ENCODE measurements at regions not wholly inside any gene's neighbourhood (a gene's known extent, or its start where the extent isn't known, plus 50 kb on each side); places are given as distances from the start of the nearest gene placed in this dataset.

DNA sequence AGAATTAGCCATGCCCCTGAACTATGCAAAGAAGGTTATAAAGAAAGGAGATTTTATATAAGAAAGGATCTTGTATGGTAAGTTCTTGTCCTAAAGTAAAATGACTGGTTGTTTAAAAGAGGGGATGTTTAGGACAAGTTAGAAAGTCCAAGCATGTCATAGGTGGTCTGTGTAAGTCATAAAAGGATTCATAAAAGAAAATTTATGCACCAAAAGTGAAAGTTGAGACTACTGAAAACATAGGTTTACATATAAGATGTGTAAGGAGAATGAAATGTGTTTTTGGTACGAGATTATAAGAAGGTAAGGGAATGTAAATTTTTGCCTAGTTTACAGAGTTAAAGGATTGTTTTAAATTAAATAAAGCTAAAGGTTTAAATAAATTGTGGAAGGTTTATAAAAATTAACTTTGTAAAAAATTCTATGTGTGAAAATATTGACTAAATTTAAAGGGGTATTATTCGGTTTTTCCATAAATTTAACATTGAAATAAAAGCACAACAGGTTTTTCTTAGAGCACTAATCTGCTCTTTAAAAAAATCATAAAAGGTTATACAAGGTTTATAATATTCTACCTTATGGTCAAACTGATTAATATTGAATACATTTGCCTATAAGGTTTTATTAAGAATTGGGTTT, 93.6 kb upstream of the UST start:
- no peak for DNase-seq

DNA sequence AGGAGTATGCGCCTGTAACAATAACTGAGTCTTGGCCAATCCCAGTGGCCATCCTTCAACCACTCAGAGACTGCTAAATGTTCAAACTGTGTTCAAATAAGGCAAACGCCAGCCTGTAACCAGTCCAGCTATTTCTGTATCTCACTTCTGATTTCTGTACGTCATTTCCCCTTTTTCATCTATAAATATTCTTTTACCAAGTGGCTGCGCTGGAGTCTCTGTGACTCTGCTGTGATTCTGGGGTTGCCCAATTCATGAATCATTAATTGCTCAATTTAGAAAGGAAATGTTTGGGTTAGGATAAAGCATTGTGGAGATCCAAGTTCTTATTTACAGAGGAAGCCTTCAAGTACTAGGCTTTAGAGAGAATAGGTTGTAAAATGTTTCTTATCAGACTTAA, 89.8 kb upstream of the UST start:
- DNase-seq, result no peak

DNA sequence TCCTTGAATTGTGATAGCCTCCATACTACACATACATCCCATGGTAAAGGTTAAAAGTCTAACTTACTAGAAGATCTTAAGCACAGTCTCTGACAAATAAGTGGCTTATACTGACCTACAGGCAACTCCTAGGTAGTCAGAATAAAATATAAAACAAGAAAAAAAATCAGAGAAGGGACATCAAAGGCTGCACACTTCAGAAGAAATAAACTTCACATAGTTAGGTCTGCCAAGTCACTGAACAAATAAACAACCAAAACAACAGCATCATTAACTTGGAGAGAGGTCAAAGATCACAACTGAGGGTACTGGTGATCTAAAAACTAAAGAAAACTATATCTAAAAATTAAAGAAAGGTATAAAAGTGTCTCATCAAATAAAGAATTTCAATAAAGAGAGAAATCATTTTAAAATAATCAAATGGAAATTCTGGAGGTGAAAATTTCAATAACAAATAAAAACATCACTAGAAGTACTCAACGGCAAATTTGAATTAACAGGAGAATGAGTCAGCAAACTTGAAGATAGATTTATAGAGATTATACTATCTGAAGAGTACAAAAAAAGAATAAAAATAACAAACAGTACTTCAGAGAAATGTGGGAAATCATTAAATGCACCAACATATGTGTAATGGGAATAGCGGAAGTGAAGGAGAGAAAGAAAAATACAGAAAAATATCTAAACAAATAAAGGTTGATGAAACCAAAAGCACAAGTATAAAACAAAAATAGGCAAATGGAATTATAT, 88.0 kb upstream of the UST start:
- no peak for DNase-seq

DNA sequence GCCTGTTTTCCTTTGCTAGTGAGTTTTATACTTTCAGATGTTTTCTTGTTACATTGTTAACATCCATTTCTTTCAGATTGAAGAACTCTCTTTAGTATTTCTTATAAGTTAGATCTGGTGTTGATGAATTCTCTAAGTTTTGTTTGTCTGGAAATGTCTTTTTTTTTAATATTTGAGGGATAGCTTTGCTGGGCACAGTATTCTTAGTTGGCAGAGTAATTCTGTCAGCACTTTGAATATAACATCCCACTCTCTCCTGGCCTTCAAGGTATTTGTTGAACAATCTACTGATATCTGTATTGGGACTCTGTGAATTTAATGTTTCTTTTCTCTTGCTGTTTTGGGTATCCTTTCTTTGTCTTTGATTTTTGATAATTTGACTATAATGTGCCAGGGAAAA, 79.4 kb upstream of the UST start:
- no peak for DNase-seq

DNA sequence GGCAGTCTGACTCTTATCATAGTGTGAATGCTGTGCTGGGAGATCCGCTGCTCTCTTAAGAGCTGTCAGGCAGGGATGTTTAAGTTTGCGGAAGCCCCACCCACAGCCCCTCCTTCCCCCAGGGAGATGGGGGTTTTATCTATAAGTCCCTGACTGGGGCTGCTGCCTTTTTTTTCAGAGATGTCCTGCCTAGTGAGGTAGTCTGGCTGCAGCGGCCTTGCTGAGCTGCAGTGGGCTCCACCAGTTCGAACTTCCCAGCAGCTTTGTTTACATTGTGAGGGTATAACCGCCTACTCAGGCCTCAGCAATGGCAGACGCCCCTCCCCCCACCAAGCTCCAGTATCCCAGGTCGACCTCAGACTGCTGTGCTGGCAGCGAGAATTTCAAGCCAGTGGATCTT, 75.7 kb upstream of the UST start:
- no peak for DNase-seq

DNA sequence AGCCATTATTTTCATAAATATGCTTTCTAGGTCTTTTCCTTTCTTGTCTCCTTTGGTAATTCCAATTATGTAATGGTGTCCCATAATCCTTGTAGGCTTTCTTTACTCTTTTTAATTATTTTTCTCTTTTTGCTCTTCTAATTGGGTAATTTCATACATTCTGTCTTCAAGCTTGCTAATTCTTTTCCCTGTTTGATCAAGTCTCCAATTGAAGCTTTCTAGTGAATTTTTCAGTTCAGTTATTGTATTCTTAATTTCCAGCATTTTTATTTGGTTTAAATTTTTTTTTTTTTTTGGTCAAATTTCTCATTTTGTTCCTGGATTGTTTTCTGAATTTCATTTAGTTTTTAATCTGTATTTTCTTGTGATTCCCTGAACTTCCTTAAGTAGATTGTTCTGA, 74.9 kb upstream of the UST start:
- no peak for DNase-seq

DNA sequence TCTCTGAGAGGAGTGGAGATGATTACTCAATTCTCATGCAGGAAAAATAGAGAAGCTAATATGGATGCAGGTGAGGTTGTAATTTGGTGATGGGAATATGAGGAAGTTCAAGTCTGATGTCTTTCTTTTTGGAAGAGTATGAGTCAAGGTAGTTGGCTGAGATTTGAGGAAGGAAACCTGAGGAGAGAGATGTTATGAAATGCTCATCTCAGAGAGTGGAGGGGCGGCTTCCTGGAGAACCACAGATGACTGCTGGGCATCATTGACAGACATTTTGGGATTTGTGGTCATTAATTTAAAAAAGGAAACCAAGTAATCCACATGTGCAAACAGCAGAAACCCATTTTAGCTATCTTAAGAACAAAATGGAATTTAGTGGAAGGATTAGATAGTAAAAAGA, 72.5 kb upstream of the UST start:
- DNase-seq, result no peak

DNA sequence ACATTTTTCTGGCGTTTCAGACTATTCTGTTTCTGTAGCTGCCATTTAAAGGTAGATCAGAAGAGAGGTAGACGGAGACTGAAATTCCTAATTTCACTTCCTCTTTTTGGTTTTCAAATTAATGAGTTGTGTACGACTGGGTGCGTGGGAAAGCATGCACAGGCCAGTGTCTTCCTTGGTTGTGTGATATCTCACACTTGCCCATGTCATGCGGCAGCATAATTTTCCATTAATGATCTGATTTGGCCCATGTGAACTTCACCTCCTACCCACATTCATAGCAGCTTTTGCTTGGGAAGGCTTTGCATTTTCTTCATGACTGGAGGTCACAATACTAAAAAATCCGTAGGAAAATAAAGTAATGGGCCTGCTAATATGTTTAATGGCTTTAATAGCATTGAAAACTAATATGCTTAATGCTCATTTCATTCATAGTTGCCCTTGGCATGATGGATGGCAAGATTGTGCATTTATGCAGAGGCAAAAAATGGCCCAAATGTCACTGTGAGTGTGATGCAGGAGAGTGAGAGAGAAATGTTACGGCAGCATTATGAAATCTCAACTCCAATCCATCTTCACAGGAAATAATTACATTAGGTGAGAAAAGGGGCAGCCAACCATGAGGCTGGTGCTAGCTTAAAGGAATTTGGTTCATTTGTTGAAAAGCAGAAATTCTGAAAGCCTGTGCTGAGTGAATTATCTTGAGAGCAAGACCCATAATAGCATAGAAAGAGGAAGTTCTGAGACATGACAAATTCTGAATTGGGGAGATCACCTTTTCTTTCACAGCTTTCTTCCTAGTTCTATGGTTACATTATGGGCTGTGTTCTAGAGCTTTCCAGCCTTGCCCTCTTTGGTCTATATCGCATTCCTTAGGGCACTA, 69.0 kb upstream of the UST start:
- DNase-seq, result no peak

DNA sequence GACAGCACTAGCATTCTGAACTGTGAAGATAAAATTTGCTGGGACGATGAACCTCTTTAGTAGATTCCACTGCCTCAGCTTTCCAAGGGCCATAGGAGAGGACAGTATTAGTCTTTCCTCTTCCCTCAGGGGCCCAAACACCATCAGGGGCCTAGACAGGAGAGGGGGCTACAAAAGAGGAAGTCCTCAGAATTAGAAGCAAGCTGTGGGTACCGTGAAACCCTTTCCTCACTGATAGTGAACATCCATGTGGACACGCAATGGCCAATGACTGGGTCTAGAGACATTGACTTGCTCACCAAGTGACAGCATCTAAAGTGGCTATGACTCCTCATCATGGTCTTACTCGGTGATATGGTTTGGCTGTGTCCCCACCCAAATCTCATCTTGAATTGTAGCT, 68.1 kb upstream of the UST start:
- DNase-seq, result no peak

DNA sequence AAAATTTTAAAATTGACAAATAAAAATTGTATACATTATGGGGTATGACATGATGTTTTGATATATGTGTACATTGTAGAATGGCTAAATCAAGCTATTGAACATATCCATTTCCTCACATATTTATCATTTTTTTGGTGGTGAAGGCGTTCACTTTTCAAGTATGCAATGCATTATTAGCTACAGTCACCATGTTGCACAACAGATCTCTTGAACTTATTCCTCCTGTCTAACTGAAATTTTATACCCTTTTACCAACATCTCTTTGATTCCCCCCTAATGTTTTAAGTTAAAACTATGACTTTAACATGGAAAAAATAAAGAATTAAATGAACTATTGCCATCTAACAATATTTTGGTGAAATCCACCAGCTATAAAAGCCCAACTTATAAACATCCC, 65.2 kb upstream of the UST start:
- DNase-seq, result no peak

DNA sequence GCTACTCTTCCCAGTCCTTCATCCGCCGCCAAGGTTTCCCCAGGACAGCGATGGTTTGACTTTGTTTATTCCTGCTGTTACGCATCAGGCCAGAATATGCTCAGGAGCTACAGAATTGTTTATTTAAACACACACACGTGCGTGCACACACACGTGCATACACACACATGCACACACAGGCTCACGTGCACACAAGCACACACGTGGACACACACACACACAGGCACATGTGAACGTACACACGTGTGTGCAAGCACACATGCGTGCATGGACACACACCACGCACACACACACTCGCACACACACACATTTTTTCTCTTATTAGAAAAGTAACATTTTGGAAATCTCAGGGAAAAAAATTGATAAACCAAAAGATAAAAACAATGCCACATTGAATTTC, 64.6 kb upstream of the UST start:
- DNase-seq, result no peak

DNA sequence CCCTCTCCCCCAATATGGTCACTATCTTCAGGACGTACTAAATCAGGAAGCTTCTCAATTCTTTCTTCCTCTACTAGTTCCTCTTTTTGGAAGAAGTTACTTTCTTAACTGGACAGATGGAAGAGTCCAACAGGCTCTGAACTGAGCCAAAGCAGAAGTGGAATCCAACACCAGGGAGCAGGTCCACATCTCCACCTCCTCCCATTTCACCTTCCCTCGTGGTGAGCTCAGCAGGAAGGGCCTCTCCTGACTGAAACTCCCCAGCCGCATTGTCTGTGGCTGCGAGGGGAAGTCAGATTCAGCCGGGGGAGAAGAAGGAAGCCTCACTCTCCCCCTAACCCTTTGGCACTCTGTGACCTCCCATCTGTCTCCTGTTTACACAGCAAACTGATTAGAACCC, 63.8 kb upstream of the UST start:
- DNase-seq, result no peak

DNA sequence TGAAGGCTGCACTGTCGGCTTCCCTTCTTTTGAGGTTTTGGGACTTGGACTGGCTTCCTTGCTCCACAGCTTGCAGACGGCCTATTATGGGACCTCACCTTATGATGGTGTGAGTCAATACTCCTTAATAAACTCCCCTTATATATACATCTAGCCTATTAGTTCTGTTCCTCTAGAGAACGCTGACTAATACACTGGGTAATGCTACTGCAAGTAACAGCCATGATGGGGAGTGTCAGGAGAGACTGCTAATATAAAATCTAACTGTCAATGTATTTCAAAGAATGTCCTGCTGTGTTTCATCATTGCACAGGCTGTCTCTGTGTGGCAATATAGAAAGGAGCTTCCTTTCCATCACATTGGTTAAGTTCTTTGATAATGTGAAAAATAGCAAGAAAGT, 57.7 kb upstream of the UST start:
- DNase-seq, result no peak

DNA sequence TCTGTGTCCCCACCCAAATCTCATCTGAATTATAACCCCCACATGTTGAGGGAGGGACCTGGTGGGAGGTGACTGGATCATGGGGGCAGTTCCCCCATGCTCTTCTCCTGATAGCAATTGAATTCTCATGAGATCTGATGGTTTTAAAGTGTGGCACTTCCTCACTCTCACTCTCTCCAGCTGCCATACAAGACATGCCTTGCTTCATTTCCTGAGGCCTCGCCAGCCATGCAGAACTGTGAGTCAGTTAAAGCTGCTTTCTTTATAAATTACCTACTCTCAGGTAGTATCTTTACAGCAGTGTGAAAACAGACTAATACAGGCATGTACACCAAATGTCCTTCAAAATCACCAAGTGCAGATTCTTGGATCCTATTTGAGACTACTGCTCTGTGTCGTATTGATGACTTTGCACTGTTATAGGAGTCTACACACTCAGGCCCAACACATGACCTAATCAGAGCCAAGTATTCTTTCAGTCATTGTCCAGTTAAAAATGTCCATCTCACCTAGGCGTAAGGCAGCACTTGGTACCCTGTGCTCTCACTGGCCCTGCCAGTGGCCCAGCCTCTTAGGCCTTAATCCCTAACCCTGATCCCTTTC, 52.8 kb upstream of the UST start:
- peak; percentile 62 for DNase-seq

Measured in kidney glomerular epithelial cell (primary cell).